HG03175 (cell line): ENCODE measurements at regions not wholly inside any gene's neighbourhood (a gene's known extent, or its start where the extent isn't known, plus 50 kb on each side); places are given as distances from the start of the nearest gene placed in this dataset.

Experiments used
- ATAC-seq: cut with Tn5 transposase; IDR thresholded peaks from one replicate; pipeline ENCODE4 v1.9.1; 2021; ENCODE audit warnings: mild to moderate bottlenecking, moderate library complexity; ENCODE audit not compliant: unreplicated experiment

DNA sequence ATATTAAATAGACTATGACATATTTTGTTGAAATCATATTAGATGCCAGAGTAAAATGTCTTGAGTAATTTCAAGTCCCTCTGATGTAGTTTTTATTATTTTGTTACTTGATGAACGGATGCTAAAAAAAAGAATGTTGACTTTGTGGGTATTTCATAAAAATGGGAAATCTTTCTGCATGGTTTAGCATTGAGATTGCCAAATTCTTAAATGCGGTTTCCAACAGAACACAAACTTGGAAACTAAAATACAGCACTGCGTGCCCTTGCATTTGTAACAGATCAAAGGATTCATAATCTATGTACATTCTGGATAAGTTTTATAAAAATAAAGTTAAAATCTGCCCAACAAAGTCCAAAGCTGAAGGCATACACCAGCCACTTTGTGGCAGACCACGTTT, 425.5 kb upstream of the DAB2 start:
- ATAC-seq: no peak

DNA sequence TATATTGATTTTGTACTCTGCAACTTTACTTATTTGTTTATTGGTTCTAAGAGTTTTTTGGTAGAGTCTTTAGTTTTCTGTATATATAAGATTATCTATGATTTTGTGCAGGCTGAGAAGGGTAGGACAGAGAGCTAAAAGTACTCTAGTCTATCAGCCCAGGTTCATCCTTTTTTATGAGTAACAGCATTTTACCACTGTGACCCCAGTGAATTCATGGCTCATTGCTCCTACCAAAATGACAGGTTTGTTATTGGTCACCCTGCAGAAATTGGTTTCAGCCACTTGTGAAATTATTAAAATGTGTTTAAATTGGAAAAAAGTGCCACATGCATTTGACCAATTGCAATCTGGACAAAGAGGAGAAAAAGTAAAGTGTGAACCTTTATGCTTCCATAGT, 421.4 kb upstream of the DAB2 start:
- peak; percentile 58 for ATAC-seq

DNA sequence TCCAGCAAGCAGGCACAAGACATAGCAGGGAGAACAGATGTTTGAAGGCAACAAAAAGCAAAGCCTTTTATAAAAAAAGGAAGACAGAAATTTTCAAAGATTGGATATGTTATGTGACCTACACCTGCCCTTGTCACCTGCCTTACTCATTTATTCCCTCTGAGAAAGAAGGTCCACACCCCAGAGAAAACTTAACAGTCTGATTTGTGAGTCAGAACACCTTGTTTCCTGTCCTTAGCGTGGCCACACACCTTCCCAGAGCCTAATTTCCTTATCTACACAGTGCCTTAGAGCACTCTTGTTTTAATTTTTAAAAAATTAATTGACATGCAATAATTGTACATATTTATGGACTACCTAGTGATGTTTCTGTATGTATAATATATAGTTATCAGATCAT, 419.0 kb upstream of the DAB2 start:
- ATAC-seq: no peak

DNA sequence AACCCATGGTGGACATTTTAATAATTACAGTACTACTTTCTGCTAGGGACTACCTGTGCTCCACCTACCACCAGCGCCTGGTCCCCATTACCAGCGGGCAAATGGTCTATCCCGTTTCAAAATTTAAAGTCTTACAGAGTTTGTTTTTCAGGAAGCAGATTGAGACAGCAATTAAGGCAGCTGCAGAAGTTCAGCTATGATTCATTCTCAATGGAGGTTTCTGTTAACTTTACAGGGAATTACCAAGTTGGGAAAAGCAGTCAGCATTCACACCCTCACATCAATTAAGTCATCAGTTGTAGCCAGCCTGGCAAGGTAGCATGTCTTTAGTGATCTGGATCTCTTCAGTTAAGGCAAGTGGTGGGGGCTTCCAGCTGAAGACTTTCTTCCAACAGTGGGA, 410.6 kb upstream of the DAB2 start:
- ATAC-seq: no peak

DNA sequence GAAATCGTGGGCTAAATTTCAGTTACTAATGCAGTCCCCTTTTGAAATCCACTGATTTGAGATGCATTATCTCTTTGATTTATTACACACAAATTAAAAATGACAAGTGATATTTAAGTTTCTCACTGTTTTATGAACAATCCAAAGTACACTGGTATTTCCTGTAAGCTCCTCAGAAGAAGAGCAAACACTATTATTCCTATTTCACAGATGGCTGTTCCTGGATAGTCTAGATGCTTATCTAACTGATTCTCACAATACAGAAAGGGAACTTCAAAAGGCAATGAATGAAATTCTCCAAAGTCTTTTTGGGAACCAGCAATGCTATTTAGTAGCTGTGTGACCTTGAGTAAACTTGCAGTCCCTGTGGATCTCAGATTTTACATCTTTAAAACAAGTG, 404.7 kb upstream of the DAB2 start:
- no peak for ATAC-seq

DNA sequence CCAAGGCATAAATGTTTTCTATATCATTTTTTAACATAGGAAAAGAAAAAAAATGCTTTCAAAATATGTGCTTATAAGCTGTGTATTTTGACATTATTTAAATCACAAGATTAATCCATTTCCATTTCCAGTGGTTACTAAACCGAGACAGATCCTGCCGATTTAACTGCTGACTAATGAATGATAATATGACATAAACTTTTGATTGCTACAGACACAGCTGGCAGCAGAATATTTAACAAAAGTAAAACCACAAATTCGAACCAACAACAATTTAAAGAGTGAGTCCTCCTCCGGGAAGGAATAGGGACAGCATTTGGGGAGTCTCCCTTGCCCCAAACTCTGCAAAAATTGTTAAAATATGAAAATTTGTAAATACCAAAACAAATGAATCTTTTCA, 401.3 kb upstream of the DAB2 start:
- no peak for ATAC-seq

DNA sequence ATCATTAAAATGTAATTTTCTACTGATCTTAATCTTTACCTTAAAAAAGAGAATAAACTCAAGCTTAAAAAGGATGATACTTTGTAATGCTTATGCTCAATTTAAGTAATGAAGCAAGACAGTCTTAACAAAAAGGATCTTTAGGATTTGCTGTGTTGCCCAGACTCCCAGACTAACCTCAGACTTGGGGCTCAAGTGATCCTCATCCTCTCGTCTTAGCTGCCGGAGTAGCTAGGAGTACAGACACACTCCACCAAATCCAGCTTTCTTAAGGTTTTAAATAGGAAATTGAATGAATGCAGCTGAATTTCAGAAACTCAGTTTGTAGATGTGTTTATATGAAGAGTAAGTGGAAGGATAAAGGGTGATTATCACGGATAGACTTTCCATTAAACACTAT, 400.5 kb upstream of the DAB2 start:
- no peak for ATAC-seq

DNA sequence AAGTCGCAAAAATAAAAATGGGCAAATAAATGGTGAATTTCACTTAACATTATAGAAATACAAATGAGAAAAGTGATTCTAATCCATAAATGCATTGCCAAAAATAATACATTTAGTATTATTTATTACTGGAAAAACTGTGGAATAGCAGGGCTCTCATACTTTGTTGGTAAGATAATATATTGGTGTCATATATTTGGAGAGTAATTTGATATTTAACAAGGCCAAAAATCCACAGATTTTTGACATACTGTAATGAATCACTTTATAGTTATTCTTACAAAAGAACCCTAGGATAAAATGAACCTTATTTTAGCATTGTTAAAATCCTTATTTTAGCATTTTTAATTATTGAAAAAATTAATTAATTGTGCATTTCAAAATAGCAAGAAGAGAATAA, 397.2 kb upstream of the DAB2 start:
- no peak for ATAC-seq

DNA sequence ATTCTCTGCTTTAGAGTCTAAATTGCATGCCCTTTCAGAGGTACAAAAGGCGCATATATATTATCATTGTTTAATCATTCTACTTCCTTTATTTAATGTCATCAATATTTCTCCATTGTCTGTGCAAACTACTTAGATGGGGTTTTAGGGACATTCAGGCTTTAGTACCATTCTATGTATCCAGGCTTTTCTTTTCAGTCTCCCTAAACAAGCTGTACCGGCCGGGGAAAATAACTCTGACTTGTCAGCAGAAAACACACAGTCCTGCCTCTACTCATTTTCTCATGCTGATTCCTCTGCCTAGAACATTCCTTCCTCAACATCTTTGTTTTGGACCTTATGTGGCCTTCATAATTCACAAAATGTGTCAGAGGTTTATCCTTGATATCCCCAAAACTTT, 392.1 kb upstream of the DAB2 start:
- ATAC-seq: no peak

DNA sequence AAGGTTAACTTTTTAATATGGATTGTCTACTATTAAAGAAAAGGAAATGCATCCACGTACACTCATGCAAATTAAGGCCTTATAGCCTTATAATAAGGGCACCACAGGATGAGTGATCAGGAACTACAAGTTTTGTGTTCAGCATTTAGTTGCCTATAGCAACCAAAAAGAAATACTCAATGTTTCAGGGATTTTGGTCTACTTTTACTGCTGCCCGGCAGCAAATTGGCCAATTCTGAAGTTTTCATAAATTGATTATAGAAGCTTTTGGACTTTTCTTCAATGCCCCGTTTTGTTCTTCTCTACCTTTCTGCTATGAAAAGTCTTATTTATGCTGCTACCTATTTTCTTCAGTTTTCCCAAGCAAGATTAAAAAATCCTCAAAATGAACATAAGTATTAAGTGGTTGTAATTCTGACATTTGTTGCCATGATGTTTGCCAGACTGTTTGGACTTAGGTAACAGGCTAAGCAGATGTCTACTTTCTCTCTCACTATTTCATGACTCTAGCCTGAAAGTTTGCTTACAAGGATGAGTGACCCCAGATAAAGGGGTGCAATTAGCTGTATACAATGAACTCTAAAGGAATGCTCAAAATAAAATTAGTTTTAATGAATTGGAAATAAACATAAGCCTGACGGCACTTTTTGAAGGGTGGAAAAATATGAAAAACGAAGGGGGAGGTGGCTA, 391.5 kb upstream of the DAB2 start:
- no peak for ATAC-seq

DNA sequence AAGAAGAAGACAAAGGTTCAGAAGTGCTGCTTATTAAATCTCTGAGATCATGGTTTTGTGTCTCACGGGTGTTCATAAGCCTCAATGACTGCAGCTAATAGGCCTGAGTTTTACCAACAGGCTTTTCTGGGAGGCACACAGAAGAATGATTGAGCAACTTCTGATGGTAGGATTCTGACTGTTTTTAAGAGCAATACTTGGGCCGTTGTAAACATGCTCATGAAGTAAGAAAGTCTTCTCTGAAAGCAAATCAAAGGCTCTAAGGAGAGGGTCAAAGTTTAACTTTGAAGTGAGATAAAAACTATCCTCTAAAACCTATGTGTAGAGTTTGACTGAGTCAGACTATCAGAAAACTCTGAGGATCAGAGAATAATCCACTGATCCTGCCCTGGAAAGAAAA, 390.9 kb upstream of the DAB2 start:
- ATAC-seq: no peak

DNA sequence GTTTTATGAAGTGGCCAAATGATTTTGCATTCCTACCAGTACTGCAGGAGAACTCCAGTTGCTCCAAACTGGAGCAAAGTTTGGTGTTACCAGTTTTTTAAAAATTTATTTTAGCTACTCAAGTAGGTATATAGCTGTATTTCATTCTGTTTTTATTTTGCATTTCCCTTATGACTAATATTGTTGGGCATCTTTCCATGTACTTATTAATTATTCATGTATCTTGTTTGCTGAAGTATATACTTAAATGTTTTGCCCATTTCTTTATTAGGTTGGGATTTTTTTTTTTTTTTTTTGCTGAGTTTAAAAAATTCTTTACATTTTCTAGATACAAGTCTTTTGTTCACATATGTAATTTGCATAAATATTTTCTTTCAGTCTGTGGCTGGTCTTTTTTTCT, 386.6 kb upstream of the DAB2 start:
- ATAC-seq: no peak

DNA sequence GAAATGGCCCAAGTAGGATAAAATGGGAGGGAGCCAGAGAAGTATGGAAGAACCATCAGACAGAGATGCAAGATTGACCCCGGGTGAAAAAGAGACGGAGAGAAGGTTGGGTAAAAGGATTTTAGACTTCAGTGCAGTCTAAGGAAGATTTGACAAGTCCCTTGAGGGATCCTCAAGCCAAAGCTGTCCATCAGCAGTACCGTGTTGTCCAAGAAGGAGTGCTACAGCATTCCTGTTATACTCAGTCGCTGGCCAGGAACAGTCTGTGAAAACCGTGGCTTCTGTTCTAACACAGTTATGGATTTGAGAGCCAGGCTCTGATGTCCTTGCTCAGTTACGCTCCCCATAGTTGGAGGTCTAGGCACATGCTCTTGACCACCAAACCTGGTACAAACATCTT, 383.9 kb upstream of the DAB2 start:
- ATAC-seq: no peak

DNA sequence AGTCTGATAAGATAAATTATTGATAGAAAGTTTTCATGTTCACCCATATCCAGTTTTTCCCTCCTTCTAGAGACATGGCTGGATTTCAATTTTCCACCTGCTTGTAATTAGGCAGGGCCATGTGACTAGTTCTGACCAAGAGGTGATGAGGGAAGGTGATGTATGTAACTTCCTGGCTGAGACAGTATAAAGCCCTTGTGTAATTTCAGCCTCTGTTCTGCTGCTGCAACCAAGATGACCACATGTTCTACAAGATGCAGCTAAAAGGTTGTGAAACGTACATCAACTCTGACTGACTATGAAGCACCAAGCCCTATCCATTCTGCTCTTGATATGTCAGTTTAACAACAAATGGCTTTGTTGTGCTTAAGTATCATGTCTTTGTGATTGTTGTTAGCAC, 376.5 kb upstream of the DAB2 start:
- ATAC-seq: no peak

DNA sequence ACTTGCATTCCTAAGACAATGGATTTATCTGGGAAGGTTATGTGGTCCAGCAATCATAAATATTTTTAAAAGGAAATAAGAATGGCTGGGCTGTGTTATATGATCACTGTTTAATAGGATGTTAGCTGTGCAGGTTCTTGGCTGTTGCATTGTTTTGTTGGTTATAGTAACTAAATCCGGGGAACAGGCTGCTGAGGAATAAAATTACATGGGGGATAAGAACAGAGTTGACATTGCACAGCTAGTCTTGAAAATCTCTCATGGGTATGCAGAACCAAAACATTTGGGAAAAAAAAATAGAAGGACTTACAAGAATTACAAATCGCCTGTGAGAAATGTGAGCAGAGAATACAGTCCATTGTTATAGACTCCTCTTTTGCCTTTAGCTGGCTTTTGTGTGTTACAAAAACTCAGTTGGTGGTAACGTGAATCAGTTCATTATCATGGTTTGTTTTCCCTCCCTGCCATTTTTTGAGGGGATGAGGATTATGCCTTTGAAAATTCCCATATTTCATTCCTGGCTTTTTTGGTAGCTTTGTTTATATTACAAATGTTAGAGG, 375.3 kb upstream of the DAB2 start:
- no peak for ATAC-seq

DNA sequence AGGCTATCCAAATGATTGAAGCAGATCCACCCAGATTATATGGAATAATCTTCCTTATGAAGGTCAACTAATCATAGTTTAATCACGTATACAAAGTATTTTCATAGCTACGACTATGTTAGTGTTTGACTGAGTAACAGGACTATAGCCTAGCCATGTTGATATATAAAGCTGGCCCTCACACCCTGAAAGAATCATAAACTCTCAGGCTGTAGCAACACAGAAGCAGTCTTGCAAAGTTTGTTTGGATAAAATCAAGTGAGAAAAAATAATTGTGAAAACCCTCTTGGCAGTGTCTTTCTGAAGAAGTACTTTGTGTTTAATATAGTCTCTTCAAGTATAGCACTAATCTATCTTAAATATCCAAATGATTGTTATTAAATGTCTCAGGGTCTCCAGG, 374.5 kb upstream of the DAB2 start:
- ATAC-seq: no peak

DNA sequence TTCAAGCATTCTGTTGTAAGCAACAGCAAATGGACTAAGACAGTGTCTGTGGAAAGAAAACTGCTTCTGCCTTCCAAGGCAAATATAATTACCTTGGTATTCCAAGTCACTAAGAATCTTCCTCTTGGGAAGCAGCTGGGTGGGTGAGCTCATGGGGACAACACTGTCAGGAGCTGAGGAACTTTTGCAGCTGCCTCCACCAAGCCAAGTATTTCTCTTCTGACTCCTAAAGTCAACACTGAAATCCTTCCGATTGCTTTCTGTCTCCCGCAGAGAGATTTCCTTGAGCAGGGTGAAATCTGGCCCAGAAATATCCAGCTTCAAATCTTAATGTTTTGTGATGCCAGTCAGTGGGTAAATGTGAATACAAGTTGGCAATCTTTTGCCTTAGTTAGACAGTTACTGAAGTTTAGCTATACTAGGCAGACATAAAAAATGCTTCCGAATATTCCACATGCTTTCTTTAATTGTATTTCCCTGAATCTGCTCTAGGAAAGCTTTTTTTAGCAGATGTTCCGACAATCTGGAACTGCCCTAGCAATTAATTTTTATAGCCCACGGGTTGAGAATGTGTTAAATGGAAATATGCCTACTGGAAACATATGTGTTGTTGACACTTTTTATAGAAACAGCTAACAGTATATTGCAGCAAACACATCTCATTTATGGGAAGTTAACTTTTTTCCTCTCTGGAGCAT, 369.9 kb upstream of the DAB2 start:
- no peak for ATAC-seq

DNA sequence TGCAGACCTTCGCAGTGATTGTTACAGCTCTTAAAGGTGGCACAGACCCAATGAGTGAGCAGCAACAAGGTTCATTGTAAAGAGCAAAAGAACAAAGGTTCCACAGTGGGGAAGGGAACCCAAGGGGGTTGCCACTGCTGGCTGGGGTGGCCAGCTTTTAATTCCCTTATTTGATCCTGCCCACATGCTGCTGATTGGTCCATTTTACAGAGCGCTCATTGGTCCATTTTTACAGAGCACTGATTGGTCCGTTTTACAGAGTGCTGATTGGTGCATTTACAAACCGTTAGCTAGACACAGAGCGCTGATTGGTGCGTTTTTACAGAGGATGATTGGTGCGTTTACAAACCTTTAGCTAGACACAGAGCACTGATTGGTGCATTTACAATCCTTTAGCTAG, 360.6 kb upstream of the DAB2 start:
- ATAC-seq: no peak

DNA sequence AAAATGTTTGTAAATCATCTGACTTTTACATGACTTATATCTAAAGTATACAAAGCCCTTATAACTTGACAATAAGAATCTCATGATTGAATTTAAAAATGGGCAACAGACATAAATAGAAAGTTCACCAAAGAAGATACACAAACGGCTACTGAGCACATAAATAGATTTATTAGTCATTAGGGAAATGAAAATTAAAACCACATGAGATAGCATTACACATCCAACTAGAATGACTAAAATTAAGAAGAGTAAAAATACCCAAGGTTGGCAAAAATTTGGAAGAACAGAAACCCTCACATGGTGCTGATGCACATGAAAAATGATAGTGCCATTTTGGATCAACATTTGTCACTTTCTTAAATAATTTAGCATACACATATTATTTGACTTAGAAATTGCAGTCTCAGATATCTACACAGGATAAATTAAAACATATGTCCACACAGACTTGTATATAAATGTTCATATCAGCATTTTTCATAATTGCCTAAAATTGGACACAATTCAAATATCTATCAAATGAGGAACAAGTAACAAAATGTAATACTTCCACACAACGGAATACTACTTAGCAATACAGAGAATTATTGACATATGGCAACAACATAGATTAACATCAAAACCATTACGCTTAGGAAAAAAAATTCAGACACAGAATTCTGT, 359.1 kb upstream of the DAB2 start:
- no peak for ATAC-seq

DNA sequence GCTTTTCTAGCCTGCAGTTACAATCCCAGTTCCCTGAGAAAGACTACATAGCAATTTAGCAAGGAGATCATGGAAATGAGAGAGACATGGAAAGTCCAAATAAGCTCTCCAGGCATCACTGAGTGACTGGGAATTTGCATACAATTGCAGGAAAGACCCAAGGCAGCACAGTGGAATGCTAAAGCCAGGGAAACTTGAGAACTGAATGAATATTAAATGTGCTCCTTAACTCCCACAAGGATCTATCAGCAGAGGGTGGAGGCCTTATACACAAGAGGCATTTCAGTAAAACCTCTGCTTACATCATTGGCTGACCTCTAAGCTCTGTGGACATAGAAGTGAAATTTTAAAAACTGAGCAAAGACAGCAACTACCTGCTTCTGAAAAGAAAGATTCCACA, 355.6 kb upstream of the DAB2 start:
- ATAC-seq: no peak

DNA sequence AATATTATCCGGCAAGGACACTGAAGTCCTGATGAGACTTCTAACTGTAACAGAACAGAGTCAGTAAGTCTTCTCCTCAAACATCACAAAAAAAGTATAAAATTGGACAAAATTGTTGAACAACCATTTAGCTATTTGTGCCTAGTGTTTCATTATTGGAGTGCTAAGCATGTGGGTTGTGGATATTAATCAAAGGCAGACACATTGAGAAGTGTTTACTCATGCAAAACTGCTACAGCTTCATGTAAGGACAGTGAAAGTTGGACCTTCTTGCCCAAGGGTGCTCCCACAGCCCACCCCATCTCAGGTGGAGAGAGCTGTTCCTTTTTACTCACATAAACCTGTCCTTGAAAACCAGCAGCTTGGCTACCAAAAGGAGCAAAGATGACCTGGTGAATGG, 355.1 kb upstream of the DAB2 start:
- ATAC-seq: no peak

DNA sequence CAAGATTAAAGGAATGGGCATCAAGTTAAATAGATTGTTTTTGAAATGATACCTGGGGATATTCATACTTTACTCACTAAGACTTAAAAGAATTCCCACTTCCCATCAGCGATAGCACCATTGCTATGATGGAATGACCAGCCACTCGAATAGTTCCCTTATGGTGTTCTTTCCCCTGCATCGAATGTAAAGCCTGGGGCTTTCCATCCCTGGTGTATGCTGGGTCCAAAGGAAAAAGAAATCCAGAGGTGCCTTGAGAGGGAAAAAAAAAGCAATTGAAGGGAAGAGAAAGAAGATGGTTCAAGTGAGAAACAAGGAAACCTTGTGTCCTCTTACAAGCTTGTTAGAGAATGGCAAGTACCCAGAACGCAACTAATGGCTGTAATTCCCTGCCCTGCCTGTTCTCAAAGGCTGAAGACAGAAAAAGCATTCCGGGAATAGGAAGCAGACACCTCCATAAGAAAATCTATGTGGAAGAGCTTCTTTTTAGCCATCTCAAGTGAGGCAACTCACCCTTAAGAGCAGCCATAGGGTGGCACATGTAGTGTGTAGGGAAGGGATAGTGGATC, 351.1 kb upstream of the DAB2 start:
- ATAC-seq: no peak
